H9 (cell line): ENCODE measurements at regions not wholly inside any gene's neighbourhood (a gene's known extent, or its start where the extent isn't known, plus 50 kb on each side); places are given as distances from the start of the nearest gene placed in this dataset.

Experiments used
- DNase-seq: peaks from one replicate; pipeline ENCODE4 v3.0.0-alpha.2; 2017
- H2AFZ ChIP-seq: one replicate; pipeline ENCODE4 v1.6.1; 2013; ENCODE audit warnings: mild to moderate bottlenecking, low read length, control low read depth, moderate library complexity
- H2AK5ac ChIP-seq: 2 replicates; pipeline ENCODE4 v1.6.1; 2013; ENCODE audit warnings: low read length, control low read depth, mixed read lengths; ENCODE audit not compliant: insufficient read length
- H2BK120ac ChIP-seq: one replicate; pipeline ENCODE4 v1.6.1; 2013; ENCODE audit warnings: low read depth, mild to moderate bottlenecking, low read length, control low read depth, inconsistent platforms; ENCODE audit not compliant: poor library complexity, severe bottlenecking
- H2BK12ac ChIP-seq: 2 replicates; pipeline ENCODE4 v1.6.1; 2013; ENCODE audit warnings: low read length, control low read depth, mixed read lengths, low read depth; ENCODE audit not compliant: insufficient read length
- H2BK15ac ChIP-seq: 2 replicates; pipeline ENCODE4 v1.6.1; 2013; ENCODE audit warnings: low read depth, low read length, control low read depth
- H2BK20ac ChIP-seq: one replicate; pipeline ENCODE4 v1.6.1; 2013; ENCODE audit warnings: low read depth, mild to moderate bottlenecking, low read length, control low read depth, inconsistent platforms; ENCODE audit not compliant: poor library complexity, severe bottlenecking
- H2BK5ac ChIP-seq: 2 replicates; pipeline ENCODE4 v1.6.1; 2013; ENCODE audit warnings: low read length, control low read depth, mixed read lengths; ENCODE audit not compliant: insufficient read length
- H3K14ac ChIP-seq: 2 replicates; pipeline ENCODE4 v1.6.1; 2013; ENCODE audit warnings: low read length, control low read depth; ENCODE audit not compliant: insufficient read depth
- H3K18ac ChIP-seq: 2 replicates; pipeline ENCODE4 v1.6.1; 2013; ENCODE audit warnings: low read depth, mild to moderate bottlenecking, mixed read lengths, low read length, control low read depth; ENCODE audit not compliant: insufficient read length
- H3K23ac ChIP-seq: 2 replicates; pipeline ENCODE4 v1.6.1; 2013; ENCODE audit warnings: low read length, control low read depth, mixed read lengths, low read depth; ENCODE audit not compliant: insufficient read length
- H3K23me2 ChIP-seq: 2 replicates; pipeline ENCODE4 v1.6.1; 2013; ENCODE audit warnings: low read depth, mild to moderate bottlenecking, mixed read lengths, low read length, control low read depth; ENCODE audit not compliant: insufficient read length, poor library complexity, severe bottlenecking
- H3K27ac ChIP-seq: 2 replicates; pipeline ENCODE4 v1.5.1; 2013; ENCODE audit warnings: low read length, control low read depth, mixed read lengths, low read depth; ENCODE audit not compliant: insufficient read length
- H3K27me3 ChIP-seq: 2 replicates; pipeline ENCODE4 v1.6.1; 2013; ENCODE audit warnings: low read length, control low read depth, inconsistent platforms; ENCODE audit not compliant: insufficient read depth
- H3K4ac ChIP-seq: 2 replicates; pipeline ENCODE4 v1.6.1; 2013; ENCODE audit warnings: low read depth, mild to moderate bottlenecking, control low read depth, inconsistent platforms, low read length, moderate library complexity
- H3K4me1 ChIP-seq: 2 replicates; pipeline ENCODE4 v1.6.1; 2013; ENCODE audit warnings: low read length, control low read depth, inconsistent platforms; ENCODE audit not compliant: insufficient read depth
- H3K4me2 ChIP-seq: 2 replicates; pipeline ENCODE4 v1.6.1; 2013; ENCODE audit warnings: low read length, control low read depth, mixed read lengths; ENCODE audit not compliant: insufficient read length, insufficient read depth
- H3K56ac ChIP-seq: 2 replicates; pipeline ENCODE4 v1.6.1; 2013; ENCODE audit warnings: low read depth, mild to moderate bottlenecking, mixed read lengths, low read length, control low read depth; ENCODE audit not compliant: insufficient read length
- H3K79me1 ChIP-seq: 2 replicates; pipeline ENCODE4 v1.6.1; 2013; ENCODE audit warnings: low read depth, mild to moderate bottlenecking, moderate library complexity, low read length, control low read depth, inconsistent platforms; ENCODE audit not compliant: insufficient read depth, poor library complexity, severe bottlenecking
- H3K79me2 ChIP-seq: 2 replicates; pipeline ENCODE4 v1.6.1; 2013; ENCODE audit warnings: low read length, control low read depth, inconsistent platforms; ENCODE audit not compliant: insufficient read depth
- H3K9ac ChIP-seq: 2 replicates; pipeline ENCODE4 v1.6.1; 2013; ENCODE audit warnings: low read length, control low read depth, mixed read lengths; ENCODE audit not compliant: insufficient read length; ENCODE audit errors: extremely low read depth
- H3K9me3 ChIP-seq: one replicate; pipeline ENCODE4 v1.6.1; 2013; ENCODE audit warnings: low read depth, low read length, inconsistent platforms; ENCODE audit not compliant: control insufficient read depth
- H3T11ph ChIP-seq: one replicate; pipeline ENCODE4 v1.6.1; 2013; ENCODE audit warnings: mild to moderate bottlenecking, low read length, control low read depth, inconsistent platforms
- H4K20me1 ChIP-seq: one replicate; pipeline ENCODE4 v1.6.1; 2013; ENCODE audit not compliant: control insufficient read depth, insufficient read length, insufficient read depth
- H4K5ac ChIP-seq: 2 replicates; pipeline ENCODE4 v1.6.1; 2013; ENCODE audit warnings: low read depth, mild to moderate bottlenecking, mixed read lengths, low read length, control low read depth; ENCODE audit not compliant: insufficient read length
- H4K8ac ChIP-seq: replicated peaks from 2 replicates; pipeline ENCODE4 v1.6.1; 2013; ENCODE audit warnings: low read length, control low read depth, mixed read lengths, low read depth; ENCODE audit not compliant: insufficient read length
- H4K91ac ChIP-seq: 2 replicates; pipeline ENCODE4 v1.6.1; 2013; ENCODE audit warnings: low read depth, mild to moderate bottlenecking, moderate library complexity, mixed read lengths, low read length, control low read depth; ENCODE audit not compliant: insufficient read length
- H3K27ac Mint-ChIP-seq, 3 experiments: 2 replicates in 2 of 3; 3 replicates in 1 of 3; pipeline ENCODE4 v1.8.0; 2020 to 2021; ENCODE audit warnings: mixed read lengths in 3 of 3, mild to moderate bottlenecking in 1 of 3, moderate library complexity in 1 of 3
- H3K27me3 Mint-ChIP-seq: 2 replicates; pipeline ENCODE4 v1.8.0; 2021; ENCODE audit warnings: low read depth, mild to moderate bottlenecking, moderate library complexity, mixed read lengths
- H3K36me3 Mint-ChIP-seq, 3 experiments: 2 replicates in 2 of 3; 3 replicates in 1 of 3; pipeline ENCODE4 v1.8.0; 2020 to 2021; ENCODE audit warnings: low read depth in 3 of 3, mixed read lengths in 3 of 3; ENCODE audit not compliant: insufficient read depth in 1 of 3
- H3K4me1 Mint-ChIP-seq, 2 experiments: 2 replicates each; pipeline ENCODE4 v1.8.0; 2020; ENCODE audit warnings: mixed read lengths in 2 of 2
- H3K4me3 Mint-ChIP-seq, 2 experiments: 2 replicates in 1 of 2; 3 replicates in 1 of 2; pipeline ENCODE4 v1.8.0; 2020 to 2021; ENCODE audit warnings: mild to moderate bottlenecking in 2 of 2, mixed read lengths in 2 of 2, moderate library complexity in 1 of 2
- H3K9me3 Mint-ChIP-seq, 2 experiments: 2 replicates in 1 of 2; 3 replicates in 1 of 2; pipeline ENCODE4 v1.8.0; 2020; ENCODE audit warnings: mild to moderate bottlenecking in 2 of 2, mixed read lengths in 2 of 2, moderate library complexity in 1 of 2
- TF ChIP-seq, protein P1 (sequence below): fragments of 200-600 bp; sonication (generic); conservative IDR thresholded peaks from 3 replicates; pipeline ENCODE4 v1.8.0; 2021; ENCODE audit warnings: antibody characterized with exemption, mild to moderate bottlenecking

DNA sequence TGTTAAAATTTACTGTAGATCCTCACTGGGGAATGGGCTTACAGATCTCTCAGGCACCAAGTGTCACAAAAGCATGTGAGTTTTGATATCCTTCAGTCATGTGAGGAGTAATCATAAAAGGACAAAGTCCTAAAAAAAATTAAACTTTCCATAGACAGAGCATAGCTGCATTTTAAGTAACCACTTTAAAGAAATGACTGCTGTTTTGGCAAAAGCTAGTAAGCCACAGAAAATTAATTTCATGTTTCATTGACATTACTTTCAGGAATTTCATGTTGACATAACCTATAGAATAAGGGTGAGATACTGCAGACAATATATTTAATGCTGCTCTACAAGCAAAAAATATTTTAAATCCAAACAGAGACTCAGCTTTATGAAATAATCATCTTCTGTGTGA lies 156.3 kb downstream of the LYPLAL1 start:
- Histone ChIP-seq H4K20me1 (no peaks in the 10 kb centered on the region), H4K91ac (no peak overlapping the region), H4K8ac (no peak overlapping the region), H3K79me2 (no peaks in the 10 kb centered on the region), H2BK15ac (no peak overlapping the region), H3K4me2 (no peak overlapping the region), H2BK5ac (no peak overlapping the region), H3K9ac (no peak overlapping the region), H3K79me1 (no peaks in the 10 kb centered on the region), H3K4ac (no peak overlapping the region), H2AK5ac (no peak overlapping the region), H2BK20ac (no peak overlapping the region), H3K14ac (no peak overlapping the region), H3K4me1 (no peaks in the 10 kb centered on the region), H3K27ac (no peak overlapping the region), H3T11ph (no peak overlapping the region), H3K18ac (no peak overlapping the region), H2AFZ (no peak overlapping the region), H3K56ac (no peak overlapping the region), H3K27me3 (no peaks in the 10 kb centered on the region), H2BK12ac (no peak overlapping the region), H3K23ac (no peak overlapping the region), H2BK120ac (no peak overlapping the region), H3K23me2 (no peaks in the 10 kb centered on the region), H4K5ac (no peak overlapping the region), H3K9me3 (no peaks in the 10 kb centered on the region)
- H3K4me3 Mint-ChIP-seq: no peak overlapping the region
- no peaks in the 10 kb centered on the region for H3K27me3 Mint-ChIP-seq
- H3K4me1 Mint-ChIP-seq: no peaks in the 10 kb centered on the region
- peaks cover 0 to 4% (median 3%) of the 10 kb centered on the region in 3 experiments; a peak in 3 of 7 replicates for H3K36me3 Mint-ChIP-seq
- H3K9me3 Mint-ChIP-seq: no peaks in the 10 kb centered on the region; a peak in 2 of 5 replicates
- TF ChIP-seq, protein P1, sequence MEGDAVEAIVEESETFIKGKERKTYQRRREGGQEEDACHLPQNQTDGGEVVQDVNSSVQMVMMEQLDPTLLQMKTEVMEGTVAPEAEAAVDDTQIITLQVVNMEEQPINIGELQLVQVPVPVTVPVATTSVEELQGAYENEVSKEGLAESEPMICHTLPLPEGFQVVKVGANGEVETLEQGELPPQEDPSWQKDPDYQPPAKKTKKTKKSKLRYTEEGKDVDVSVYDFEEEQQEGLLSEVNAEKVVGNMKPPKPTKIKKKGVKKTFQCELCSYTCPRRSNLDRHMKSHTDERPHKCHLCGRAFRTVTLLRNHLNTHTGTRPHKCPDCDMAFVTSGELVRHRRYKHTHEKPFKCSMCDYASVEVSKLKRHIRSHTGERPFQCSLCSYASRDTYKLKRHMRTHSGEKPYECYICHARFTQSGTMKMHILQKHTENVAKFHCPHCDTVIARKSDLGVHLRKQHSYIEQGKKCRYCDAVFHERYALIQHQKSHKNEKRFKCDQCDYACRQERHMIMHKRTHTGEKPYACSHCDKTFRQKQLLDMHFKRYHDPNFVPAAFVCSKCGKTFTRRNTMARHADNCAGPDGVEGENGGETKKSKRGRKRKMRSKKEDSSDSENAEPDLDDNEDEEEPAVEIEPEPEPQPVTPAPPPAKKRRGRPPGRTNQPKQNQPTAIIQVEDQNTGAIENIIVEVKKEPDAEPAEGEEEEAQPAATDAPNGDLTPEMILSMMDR: no peak
- no peak for DNase-seq
- no peak overlapping the region for H3K27ac Mint-ChIP-seq
